SHP77 treated with DMSO at 0.1 percent for 48 hours (cell line): ENCODE measurements at regions not wholly inside any gene's neighbourhood (a gene's known extent, or its start where the extent isn't known, plus 50 kb on each side); places are given as distances from the start of the nearest gene placed in this dataset.

Source experiments
- DNase-seq: peaks from one replicate; lab custom pipeline; 2025; lab: John Stamatoyannopoulos, UW

DNA sequence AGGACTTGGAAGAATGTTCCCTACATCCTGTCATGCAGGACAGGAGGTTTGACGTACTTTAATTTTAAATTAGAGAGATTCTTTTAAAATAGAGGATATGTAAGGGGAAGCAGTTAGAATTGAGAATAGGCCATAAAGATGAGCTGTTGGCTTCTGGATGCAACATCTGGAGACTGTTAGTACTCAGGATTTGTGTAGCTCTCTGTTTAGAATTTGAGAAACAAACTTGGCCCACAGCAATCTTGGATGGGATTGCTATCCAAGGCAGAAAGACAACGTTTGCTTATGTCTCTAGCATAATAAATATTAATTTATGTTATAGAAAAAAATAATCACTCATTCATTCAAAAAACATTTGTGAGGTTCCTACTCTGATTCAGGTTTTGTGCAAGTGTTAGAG lies 398.4 kb upstream of the NOVA1 start:
- DNase-seq, result no peak

DNA sequence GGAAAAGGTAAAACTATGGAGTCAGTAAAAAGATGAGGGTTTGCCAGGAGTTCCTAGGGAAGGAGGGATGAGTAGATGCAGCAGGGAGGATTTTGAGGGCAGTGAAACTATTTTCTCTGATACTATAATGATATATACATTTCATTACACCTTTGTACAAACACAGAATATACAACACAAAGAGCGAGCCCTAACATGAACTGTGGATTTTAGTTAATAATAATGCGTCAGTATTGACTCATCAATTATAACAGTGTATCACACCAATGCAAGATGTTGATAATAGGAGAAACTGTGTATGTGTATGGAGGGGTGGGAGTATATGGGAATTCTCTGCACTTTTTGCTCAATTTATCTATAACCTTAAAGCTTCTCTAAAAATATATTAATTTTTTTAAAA lies 404.3 kb upstream of the NOVA1 start:
- DNase-seq, result no peak

- no peak for DNase-seq
Measured at GRCh38 chr14:27006570-27006969, 408.7 kb upstream of the NOVA1 start.

DNA sequence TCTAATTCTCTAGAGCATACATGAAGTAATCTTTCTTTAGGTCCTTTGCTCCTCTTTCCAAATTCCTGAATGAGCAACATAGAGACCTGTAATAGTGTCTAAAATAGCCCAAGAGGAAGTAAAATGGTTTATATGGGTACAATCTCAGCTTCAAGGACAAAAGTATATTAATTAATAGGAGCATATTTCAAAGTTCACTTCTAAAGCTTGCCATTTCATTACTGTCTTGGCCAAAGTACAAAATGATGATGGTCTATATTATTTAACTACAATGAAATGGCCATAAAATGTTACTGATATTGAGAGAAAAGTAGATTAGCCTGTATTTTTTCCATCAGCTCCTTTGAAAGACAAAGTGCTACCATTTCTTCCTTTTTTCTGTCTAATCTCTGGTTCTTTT lies 410.4 kb upstream of the NOVA1 start:
- no peak for DNase-seq

DNA sequence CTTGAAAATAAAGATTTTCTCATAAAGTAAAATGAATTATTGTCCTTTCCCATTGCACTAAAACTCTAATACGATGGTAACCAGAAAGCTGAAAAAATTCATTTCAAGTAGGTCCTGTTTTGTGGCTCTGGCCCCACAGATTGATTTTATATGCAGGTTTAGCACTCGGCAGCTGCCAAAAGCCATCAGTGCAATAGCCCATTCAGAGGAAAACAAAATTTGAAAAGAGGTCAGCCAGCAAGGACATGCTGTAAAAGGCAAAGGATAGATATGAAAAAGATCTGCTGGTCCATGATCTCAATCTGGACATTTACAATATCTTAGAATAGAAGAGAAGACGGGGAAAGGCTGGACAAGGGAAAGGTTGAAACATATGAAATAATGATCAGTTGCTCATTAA lies 414.8 kb upstream of the NOVA1 start:
- no peak for DNase-seq

GRCh38 chr14:27013678-27014077 lies 415.8 kb upstream of the NOVA1 start:
- no peak for DNase-seq

DNA sequence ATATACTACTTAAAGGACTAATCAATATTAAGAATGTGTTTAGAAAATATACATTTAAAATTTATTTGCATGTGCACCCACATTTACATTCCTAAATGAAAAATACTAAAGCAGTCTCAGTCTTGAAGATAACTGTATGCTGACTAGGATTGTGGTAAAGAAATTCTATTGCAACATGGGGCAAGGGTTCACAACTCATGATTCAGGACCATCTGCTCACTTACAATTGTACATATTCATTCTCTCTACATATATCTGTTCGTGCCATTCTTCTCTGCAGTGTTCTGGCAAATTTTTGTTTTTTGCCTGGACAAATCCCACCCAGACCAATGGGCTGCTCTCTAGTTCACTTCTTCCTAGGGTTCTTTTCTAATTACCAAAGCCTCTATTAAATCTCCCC lies 417.2 kb upstream of the NOVA1 start:
- DNase-seq, result no peak

GRCh38 chr14:27025648-27026047 lies 427.8 kb upstream of the NOVA1 start:
- DNase-seq, result no peak

DNA sequence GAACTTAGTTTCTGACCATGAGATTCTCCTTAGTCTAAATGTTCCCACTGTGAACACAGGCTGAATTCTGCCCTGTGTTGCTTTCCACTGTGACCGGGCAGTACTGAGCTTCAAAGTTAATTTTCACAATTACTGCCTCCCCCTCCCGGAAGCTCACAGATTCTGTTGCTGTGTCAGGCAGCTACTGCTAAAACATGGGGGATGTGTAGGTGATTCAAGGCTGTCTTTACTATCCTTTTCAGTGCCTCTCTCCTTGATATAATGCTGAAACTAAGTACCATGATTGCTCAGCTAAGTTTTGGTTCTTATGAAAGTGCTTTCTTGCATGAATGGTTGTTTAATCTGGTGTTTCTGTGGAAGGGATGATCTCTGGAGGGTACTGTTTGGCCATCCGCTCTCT lies 428.3 kb upstream of the NOVA1 start:
- no peak for DNase-seq

- no peak for DNase-seq
Measured at GRCh38 chr14:27040552-27040951, 442.7 kb upstream of the NOVA1 start.

- DNase-seq, result peak; percentile 77
Measured at GRCh38 chr14:27049701-27050100, 451.9 kb upstream of the NOVA1 start.

DNA sequence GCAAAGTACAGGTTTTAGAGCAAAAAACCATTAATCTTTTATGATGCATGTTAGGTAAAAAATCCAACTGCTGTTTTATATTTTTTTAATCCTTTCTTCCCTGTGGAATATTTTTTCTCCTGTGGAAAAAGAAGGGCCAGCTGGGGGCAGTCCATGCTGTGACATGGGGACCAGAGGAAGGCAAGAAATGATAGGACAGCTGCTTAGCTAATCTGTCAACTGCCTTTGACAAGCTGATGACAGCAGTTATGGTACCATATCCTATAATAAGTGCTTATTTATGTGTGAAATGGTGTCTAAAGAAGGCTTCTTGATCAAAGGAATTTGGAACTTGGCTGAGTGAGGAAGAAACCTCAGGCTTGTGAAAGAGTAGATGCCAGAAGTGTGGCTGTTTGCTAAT lies 452.4 kb upstream of the NOVA1 start:
- DNase-seq, result peak; percentile 77

DNA sequence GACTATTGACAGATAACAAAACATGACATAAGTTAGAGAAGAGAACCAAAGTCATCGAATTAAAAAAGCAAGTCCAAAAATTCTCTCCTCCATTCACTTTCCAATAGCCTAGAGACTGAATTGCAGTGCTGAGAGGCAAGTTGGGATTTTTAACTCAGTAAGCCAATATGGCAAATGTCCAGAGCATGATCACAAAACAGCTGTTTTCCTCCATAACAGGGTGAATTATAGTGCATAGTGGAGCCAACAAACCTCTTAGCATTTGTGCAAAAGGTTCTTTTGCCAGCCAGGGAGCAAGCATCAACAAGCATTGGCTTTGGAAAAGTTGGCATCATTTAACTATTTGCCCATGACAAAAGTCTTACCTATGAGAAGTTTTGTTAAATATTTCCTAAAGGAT lies 458.8 kb upstream of the NOVA1 start:
- DNase-seq, result no peak

- no peak for DNase-seq
Measured at GRCh38 chr14:27061299-27061698, 463.5 kb upstream of the NOVA1 start.

GRCh38 chr14:27063959-27064358 lies 466.1 kb upstream of the NOVA1 start:
- no peak for DNase-seq

GRCh38 chr14:27065886-27066285 lies 468.1 kb upstream of the NOVA1 start:
- DNase-seq, result no peak

- DNase-seq, result no peak
Measured at GRCh38 chr14:27067961-27068360, 470.1 kb upstream of the NOVA1 start.

GRCh38 chr14:27072589-27072988 lies 474.8 kb upstream of the NOVA1 start:
- no peak for DNase-seq

DNA sequence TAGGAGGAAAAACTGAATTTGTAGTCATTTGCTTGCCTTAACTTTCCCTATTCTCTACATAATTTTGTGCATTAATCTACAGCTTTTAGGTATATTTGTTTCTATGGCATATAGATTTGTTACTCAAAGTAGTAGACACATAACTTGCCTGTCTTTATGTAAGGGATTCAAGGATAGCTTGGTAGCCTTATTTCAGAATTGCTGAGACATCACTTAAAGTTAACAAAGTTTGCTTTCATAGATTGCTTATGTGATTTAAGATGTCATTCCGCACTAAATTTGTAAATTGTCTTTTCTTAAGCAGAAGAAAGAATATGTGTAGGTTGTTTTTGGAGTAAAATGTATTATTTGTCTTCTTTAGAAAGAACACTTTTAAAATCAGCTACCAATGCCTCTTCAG lies 477.7 kb upstream of the NOVA1 start:
- DNase-seq, result no peak

- DNase-seq, result peak; percentile 39
Measured at GRCh38 chr14:27077214-27077613, 479.4 kb upstream of the NOVA1 start.

- DNase-seq, result no peak
Measured at GRCh38 chr14:27077710-27078109, 479.9 kb upstream of the NOVA1 start.

DNA sequence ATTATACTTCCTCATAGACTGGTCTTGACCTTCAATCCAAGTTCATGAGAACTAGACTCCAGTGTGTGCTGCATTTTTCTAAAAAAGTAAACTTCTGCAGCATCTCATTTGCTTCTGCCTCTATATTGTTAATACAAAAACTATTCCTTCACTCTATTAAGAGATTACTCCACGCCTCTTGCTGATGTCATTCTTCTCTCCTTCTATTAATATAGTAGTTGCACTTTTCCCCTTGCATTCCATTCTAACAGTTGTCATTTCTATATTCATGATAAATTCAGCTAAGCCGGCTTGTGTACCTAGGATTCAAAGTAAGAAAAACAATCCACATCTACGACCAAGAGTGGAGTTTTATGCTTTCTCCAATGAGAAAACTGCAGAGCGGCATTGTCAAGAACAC lies 480.4 kb upstream of the NOVA1 start:
- no peak for DNase-seq

DNA sequence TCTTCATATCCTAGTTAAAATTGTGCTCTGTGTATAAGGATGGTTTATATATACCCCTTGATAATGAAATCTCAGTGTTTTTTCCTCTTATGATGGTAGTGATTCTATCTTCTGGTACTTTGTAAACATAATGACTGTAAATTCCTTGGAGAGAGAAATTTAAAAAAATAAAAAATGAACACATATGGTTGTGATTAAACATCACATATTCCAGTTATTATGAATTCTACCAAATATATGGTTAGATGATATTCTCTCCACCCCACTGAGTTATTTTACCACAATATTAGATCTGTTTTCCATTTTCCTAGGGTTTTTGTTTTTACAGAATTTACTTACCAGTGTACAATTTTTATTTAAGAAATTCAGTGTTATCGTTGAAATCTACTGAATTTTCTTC lies 481.9 kb upstream of the NOVA1 start:
- no peak for DNase-seq

- DNase-seq, result no peak
Measured at GRCh38 chr14:27085500-27085899, 487.7 kb upstream of the NOVA1 start.

DNA sequence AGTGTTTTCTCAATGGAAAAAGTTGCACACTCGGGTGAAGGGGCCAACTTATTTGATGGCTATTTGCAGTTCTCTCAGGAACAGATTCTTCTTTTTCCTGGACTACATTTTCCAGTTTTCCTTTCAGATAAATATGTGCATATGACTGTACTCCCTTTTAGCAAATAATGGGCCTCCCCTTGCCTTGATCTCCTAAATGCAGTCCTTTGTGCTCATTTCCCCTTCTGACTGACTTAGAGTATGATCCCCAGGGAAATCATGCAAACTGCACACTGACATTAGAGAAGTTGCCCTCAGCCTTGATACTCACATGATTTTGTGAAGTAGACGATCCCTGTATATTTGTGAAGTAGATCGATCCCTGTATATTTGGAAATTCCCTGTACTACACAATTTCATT lies 492.9 kb upstream of the NOVA1 start:
- DNase-seq, result no peak
